HG03342 (cell line): ENCODE measurements at regions not wholly inside any gene's neighbourhood (a gene's known extent, or its start where the extent isn't known, plus 50 kb on each side); places are given as distances from the start of the nearest gene placed in this dataset.

ENCODE experiments used
- ATAC-seq: cut with Tn5 transposase; IDR thresholded peaks from one replicate; pipeline ENCODE4 v1.9.1; 2021; ENCODE audit warnings: mild to moderate bottlenecking, moderate library complexity; ENCODE audit not compliant: unreplicated experiment

GRCh38 chr3:144197582-144197981 lies 226.0 kb downstream of the DIPK2A start:
- ATAC-seq: no peak

GRCh38 chr3:144200004-144200403 lies 228.4 kb downstream of the DIPK2A start:
- no peak for ATAC-seq

GRCh38 chr3:144200466-144200865 lies 228.8 kb downstream of the DIPK2A start:
- ATAC-seq: no peak

- ATAC-seq: no peak
Observed at GRCh38 chr3:144221761-144222160, 250.1 kb downstream of the DIPK2A start.

GRCh38 chr3:144229330-144229729 lies 257.7 kb downstream of the DIPK2A start:
- ATAC-seq: no peak

GRCh38 chr3:144229953-144230352 lies 258.3 kb downstream of the DIPK2A start:
- no peak for ATAC-seq

GRCh38 chr3:144235489-144235888 lies 263.9 kb downstream of the DIPK2A start:
- ATAC-seq: no peak

- ATAC-seq: no peak
Observed at GRCh38 chr3:144237351-144237750, 265.7 kb downstream of the DIPK2A start.

- ATAC-seq: no peak
Observed at GRCh38 chr3:144241404-144241803, 269.8 kb downstream of the DIPK2A start.

GRCh38 chr3:144242747-144243146 lies 271.1 kb downstream of the DIPK2A start:
- no peak for ATAC-seq

GRCh38 chr3:144244662-144245061 lies 273.0 kb downstream of the DIPK2A start:
- no peak for ATAC-seq

- ATAC-seq: no peak
Observed at GRCh38 chr3:144252896-144253295, 281.3 kb downstream of the DIPK2A start.

GRCh38 chr3:144257381-144257780 lies 285.8 kb downstream of the DIPK2A start:
- ATAC-seq: no peak

- ATAC-seq: no peak
Observed at GRCh38 chr3:144259267-144259666, 287.6 kb downstream of the DIPK2A start.

- no peak for ATAC-seq
Observed at GRCh38 chr3:144263706-144264105, 292.1 kb downstream of the DIPK2A start.

GRCh38 chr3:144264350-144264749 lies 292.7 kb downstream of the DIPK2A start:
- no peak for ATAC-seq

GRCh38 chr3:144264794-144265193 lies 293.2 kb downstream of the DIPK2A start:
- ATAC-seq: no peak

- no peak for ATAC-seq
Observed at GRCh38 chr3:144265542-144266100, 294.0 kb downstream of the DIPK2A start.

GRCh38 chr3:144270100-144270499 lies 298.5 kb downstream of the DIPK2A start:
- peak; percentile 59 for ATAC-seq

GRCh38 chr3:144272680-144273079 lies 301.1 kb downstream of the DIPK2A start:
- ATAC-seq: no peak

- no peak for ATAC-seq
Observed at GRCh38 chr3:144273601-144274000, 302.0 kb downstream of the DIPK2A start.

GRCh38 chr3:144275005-144275404 lies 303.4 kb downstream of the DIPK2A start:
- no peak for ATAC-seq

- no peak for ATAC-seq
Observed at GRCh38 chr3:144282313-144282712, 310.7 kb downstream of the DIPK2A start.
